Left colon (tissue), 2 donors: ENCODE measurements at regions not wholly inside any gene's neighbourhood (a gene's known extent, or its start where the extent isn't known, plus 50 kb on each side); places are given as distances from the start of the nearest gene placed in this dataset.

Source experiments
- ATAC-seq: fragments of 200-7000 bp; cut with Tn5 transposase; one replicate; pipeline ENCODE4 v1.9.1; 2020; ENCODE audit warnings: mild to moderate bottlenecking, moderate library complexity
- DNase-seq, 2 donors: peaks; one replicate each; pipeline ENCODE4 v3.0.0-alpha.2; 2020
- intact Hi-C, 2 donors: fragments of 100-400 bp; cut with DNase I in 1 of 2; cut with micrococcal nuclease in 1 of 2; formaldehyde crosslinking; loops; one replicate each; pipeline versions ENCODE4 v1.11.2 to v1.14.0; 2022; cut with DNase I, micrococcal nuclease
- donor health status: DM: no; HTN: no; CAD: no.
- donor health status: DM: yes; HTN: yes; CAD: no.

DNA sequence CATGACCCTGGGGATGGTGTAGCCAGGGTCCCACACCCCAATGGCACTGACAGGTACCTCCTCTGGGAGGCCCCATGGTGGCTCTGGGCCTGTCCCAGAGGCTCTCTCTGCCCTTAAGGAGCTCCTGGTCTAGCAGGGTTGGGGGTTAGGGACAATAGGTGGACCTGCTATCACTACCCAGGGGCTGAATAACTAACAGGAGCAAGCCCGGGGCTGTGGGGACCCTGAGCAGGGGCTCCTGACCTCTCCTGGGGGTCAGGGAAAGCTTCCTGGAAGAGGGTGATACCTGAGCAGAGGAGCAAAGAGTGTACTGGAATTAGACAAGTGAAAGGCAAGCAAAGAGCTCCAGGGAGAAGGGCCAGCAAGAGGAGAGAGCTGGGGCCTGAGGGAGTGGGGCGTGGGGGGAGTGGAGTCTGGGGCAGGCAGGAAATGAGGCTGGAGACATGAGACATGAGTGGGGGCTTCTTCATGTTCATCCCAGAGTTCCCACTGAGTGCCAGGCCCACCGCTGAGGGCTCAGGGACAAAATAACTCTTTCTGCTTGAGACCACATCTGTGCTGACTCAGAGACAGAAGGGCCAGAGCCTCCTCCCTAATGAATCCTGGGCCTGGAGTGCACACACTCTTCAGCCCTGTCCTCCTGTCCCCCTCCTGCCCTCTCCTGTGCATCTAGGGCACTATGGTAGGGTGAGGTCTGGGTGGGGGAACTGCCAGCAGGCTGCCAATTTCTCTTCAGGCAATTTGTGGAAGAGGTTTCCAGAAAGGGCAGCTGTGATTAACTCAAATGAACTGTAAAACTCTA is 517.6 kb downstream of the PTPRU start:
- DNase-seq (no peak), ATAC-seq (no peak)
- intact Hi-C loops, result no loop called here

DNA sequence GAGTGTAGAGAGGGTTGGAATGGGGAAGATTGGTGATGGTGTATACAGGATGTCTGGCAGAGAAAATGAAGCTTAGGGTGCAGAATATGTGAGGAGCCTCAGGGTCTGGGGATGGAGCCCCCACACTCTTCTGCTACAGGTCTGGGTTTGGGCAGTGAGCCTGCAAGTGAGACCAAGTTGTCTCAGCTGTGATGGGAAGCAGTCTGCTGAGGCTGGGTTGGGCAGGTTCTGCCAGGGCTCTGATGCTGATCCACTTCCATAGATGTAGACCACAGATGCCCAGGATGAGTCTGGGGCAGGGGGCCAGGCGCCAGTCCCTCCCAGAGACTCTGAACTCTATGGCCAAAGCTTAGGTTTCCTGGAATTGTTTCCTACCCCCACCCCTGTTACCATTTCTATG is 516.9 kb downstream of the PTPRU start:
- ATAC-seq (no peak), DNase-seq (no peak)

DNA sequence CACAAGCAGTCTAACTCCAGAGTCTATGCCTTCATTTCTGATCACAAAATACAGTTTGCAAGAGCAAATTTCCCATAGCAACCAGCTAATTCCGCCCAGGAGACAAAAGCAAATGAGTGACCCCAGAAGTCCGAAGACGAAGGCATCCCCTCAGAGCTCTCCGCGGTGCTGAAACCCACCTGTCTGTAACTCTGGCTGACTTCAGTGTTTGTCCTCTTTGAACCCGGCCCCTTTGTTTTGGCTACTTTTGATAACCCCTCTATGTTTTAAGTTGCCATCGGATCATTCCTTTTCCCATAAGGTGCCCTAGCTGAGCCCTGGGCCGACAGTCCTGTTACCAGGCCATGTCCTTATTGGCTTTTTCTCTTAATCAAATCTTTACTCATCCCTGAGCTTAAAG is 515.8 kb downstream of the PTPRU start:
- no peak for ATAC-seq
- DNase-seq, result no peak
- intact Hi-C loops, result no loop called here

More for the DNA sequence above, 516.9 kb downstream of the PTPRU start:
- intact Hi-C loops, result no loop called here

DNA sequence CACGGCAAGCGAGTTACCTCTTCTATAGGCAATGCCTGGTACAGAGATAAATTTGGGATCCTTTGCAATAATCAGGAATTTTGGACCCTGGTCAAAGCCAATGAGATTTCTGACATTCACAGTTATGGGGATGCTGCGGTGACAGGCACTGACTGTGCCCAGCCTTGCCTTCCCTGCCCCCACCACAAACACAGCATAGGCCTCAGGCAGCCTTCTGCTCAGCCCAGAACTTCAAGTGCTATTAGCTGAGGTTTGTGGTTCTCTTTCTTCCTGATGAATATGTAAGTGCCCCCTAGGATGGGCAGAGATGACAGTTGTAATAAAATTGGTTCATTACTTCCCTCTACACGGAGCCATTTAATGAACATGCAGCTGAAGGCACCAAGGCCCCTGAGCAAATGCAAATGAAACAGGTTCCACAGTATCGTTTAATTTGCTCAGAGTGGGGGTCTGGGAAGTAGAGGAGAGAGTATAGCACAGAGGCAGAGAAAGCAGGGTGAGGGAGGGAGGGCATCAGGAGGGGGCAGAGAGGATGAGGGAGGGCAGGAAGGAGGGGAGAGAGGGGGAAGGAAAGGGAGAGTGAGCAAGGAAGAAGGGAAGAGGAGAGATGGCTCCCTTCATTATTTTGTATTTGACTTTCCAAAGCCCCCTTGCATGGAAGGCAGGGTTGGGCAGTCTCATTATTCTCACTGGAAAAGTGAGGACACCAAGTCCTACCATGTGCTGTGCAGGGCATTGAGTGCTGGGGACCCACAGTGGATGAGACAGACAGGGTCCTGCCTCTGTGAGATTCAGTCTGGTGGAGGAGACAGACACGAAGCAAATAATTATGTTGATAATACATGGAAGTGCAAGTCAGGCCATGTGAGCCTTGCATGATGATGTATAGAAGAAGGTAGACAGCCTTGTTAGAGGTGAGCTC is 513.0 kb downstream of the PTPRU start:
- no peak for ATAC-seq
- intact Hi-C loops, result no loop called here
- no peak for DNase-seq

DNA sequence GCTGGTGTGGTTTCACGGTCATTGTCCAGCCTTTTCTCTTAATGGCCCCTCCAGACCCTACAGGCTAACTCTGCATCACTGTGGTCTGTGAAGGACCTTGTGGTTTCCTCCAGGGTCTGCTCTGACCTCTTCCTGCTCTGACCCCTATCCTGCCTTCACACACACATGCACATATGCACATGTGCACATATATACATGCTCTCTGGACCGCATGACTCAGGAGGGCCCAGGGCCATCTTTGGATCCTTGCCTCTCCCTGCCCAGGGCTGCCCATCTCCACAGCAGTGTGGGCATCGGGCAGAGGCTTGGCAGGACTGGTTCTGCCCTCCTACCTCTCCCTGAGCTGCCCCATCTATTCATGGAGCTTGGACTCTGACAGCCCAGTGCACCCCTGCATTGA is 510.9 kb downstream of the PTPRU start:
- no peak for DNase-seq
- ATAC-seq, result no peak
- intact Hi-C loops, result no loop called here

DNA sequence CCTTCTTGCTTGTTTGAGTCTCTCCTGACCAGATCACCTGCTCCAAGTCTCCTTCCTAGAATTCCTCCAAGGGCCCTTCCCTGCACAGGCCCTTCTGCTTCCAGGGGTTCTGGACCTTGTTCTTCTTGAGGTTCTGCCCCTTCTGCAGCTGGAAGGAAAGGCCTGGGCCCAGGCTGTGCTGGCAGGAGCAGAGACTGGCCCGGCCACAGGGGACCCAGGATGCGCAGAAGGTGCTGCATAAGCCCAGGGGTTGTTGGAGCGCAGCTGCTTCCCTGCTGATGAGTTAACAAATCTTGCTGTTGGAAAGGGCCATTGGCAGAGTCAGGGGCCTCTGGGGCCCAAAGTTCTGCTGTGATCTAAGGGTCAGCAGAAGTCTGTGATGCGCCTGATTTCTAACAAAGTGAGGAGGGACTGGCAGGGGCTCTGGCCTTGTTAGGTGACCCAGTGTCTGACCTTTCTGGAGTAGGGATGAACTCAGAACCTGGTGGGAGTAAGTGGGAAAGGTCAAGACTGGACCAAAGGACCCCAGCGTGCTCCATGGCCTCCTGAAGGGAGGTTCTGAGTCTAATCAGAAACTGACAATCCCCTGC is 509.8 kb downstream of the PTPRU start:
- ATAC-seq, result no peak
- DNase-seq, result no peak
- intact Hi-C loops, result no loop called here

DNA sequence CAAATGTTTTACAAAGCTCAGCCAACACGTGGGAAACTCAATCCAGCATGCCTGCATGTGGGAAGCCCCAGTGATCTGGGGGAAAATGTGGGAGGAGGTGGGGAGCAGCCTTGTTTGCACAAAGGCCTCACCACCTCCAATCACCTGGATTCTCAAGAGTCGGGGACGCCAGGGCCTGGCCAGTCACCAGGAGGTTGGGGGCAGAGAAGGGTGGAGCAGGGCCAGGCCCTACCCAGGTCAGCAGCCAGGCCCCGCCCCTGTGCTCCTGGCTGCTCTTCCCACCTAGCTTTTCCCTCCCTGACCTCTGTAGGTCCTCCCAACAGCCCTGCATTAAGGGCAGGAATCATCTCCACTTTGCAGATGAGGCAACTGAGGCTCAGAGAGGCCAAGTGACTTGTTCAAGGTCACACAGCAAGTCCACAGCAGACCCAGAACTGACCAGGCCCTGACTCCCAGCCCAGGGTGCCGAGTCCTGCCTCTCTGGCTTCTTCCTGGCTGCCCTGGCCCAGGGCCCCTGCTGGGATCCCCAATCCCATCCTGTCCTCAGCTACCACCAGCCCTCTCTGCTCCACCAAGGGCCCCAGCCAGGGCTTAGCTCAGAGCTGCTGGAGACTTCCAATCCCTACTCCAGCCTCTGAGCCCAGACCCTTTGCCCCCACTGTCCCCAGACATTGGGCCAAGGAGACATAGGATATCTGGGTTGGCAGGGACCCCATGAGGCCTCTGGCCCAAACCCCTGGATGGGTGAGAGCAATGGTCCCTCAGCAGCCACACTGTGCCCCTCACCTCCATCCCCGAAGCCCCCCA is 508.6 kb downstream of the PTPRU start:
- intact Hi-C loops, result no loop called here
- no peak for ATAC-seq

DNA sequence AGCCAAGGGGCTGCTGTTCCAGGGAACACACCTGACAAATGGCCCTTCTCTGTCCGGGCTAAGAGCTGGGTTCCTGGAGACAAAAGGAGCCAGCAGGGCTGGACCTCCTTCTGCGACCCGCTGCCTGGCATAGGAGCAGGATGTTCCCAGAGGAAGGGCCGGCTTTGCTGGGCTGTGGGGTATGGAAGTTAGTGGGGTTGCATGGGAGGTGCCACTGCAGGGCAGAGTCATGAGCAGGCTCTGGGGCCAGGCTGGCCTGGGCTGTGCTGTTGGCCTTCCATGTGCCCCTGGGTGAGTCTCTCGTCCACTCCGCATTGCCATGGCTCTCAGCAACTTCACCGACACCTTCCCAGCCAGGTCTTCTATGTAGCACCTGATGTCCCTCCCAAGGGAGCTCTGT is 507.6 kb downstream of the PTPRU start:
- DNase-seq (no peak), ATAC-seq (no peak)
- intact Hi-C loops, result no loop called here

More for the DNA sequence above, 508.6 kb downstream of the PTPRU start:
- DNase-seq, result no peak

DNA sequence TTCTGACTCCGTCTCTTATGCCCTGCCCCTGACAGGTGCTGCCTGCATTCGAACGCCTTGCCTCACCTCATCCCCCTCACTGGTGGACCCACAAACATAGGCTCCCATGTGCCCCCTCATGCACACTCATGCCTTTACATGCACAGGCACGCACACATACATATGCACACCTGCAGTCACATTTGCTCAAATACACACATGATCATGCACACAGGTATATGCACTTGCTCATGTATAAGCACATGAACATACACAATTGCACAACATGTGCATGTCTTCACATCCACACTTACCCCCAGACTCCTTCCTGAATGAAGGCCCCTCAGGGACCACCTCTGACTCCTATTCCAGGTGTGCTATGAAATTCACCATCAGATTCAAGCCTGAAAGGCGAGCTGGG is 506.9 kb downstream of the PTPRU start:
- DNase-seq, result no peak

DNA sequence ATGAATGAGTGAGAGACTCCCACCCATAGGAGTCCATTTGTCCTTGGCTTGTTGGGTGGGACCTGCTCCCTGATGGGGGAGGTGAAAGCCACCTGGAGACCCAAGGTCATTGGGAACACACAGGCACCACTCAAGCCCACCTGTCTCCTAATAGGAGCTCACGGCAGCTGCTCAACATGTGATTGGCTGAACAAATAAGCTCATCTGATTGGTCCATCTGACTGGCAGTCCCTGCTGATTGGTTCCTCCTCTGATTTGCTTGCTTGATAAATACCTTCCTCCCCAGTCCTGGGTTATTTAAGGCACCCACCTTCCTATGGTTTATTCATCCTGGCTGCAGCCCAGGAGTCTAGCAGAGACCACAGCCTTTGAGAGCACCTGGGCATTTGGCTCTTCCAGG is 502.9 kb downstream of the PTPRU start:
- ATAC-seq (no peak), DNase-seq (no peak)
- intact Hi-C loops, result no loop called here

More for the DNA sequence above, 506.9 kb downstream of the PTPRU start:
- ATAC-seq, result no peak
- intact Hi-C loops, result no loop called here

DNA sequence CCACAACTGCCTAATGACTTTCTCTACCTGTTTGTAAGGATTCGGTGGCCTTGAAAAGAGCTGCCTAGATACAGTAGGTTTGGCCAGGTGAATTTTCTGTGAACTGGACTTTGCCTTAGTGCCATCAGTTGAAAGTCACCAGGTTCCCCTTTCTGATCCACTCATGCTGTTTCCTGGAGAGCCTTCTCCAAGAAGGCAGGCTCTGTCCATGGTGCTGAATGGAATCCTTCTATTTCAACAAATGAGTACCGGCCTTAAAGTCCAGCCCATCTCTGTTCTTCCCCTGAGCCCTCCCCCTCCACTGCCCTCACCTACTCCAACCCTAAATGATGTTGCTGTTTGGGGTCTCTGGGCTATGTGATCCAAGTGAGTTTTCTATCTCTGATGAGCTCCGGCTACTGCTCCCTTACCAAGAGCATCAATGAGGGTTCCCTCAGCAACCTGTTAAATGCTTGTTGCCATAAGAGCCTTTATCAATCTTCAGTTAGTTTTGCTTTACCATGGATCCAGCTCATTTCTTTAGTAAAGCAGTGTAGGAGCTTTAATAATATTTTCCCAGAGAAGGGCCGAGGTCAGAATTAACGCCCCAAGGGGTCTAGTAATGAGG is 500.4 kb downstream of the PTPRU start:
- intact Hi-C loops, result no loop called here
- ATAC-seq (no peak), DNase-seq (peak in 1 of 2 donors; percentile 33)

DNA sequence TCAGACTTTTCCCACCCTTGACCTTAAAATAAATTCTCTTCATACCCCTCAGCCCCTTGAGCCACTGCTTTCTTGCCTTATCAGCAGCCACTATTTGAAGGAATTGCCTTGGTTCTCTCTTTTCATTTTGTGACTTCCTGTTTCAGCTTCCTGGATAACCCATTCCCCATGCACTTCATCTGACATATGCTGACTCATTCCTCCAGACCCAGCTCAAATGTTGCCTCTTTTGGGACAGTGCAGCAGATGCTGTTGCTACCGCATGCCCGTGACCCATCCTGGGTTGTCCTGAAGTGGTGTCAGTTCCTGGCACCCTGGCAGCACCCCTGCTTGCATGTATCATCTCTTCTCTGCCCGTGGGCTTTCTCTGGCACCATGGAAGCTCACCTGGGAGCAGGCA is 496.1 kb downstream of the PTPRU start:
- ATAC-seq, result no peak
- DNase-seq, result no peak
- intact Hi-C loops, result no loop called here

DNA sequence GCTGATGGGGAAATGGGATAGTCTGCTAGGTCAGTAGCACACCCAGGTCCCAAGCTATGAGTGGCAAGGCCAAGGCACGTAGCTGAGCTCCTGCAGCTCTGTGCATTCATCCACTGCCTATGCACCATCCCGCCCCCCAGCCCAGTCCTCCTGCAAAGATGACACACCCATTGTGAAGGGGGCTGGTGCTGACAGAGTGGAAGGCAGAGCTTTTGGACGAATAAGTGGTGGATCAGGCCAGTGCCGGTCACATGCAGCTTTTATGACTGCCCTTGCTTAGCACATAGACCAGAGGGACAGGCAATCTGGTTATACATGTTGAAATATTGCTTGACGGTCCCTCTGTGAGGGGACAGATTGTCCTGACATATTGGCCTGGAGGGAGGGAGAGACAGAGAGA is 494.3 kb downstream of the PTPRU start:
- no peak for DNase-seq
- intact Hi-C loops, result no loop called here
- ATAC-seq, result no peak

DNA sequence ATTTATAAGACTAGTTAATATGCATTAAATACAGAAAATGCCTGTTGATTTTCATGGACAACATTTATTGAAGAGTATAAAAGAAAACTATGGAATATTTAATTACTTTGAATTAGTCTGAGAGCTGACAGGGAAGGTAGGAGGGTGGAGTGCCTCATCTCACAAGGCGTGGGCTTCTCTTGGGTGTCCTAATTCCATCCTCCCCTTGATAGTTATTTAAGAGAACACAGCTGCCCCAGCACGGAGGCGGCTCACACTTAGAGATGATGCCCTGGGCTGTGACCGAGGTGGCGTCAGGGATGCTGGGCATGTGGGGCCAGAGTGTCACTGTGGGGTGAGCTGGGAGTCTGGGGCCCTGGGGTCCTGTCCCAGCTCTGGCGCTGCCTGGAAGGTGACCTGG is 493.0 kb downstream of the PTPRU start:
- DNase-seq (no peak), ATAC-seq (no peak)
- intact Hi-C loops, result no loop called here

DNA sequence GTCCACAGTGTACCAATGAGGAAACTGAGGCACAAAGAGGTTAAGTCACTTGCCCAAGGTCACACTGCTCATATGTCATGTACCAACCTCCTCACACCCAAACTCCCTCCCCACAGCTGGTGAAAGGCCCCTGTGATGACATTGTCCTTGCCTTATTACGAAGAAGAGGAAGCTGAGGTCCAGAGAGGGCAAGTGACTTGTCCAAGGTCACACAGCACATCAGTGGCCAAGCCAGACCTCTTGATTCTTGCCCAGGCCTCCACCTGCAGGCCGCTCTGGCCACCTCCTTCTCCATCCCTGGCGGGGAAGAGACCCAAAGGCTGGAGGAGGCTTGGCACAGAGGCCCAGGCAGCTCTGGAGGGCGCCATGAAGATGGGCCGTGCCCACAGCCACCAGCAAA is 492.4 kb downstream of the PTPRU start:
- ATAC-seq (no peak), DNase-seq (no peak)
- intact Hi-C loops, result no loop called here

DNA sequence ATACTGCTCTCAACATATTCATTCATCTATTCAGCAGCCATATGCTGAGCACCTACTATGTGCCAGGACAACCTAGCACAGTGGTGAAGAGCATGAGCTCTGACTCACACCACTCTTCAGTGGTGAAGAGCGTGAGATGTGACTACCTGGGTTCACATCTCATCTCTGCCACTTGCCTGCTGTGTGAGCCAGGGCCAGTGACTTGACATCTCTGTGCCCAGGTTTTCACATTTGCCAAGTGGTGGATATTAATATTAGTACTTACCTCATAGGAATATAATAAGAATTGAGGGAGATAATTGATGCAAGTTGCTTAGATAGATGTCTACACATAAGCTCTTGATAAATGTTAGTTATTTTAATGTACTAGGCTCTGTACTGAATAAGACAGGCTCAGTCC is 488.9 kb downstream of the PTPRU start:
- ATAC-seq, result no peak
- DNase-seq, result no peak
- intact Hi-C loops, result no loop called here

DNA sequence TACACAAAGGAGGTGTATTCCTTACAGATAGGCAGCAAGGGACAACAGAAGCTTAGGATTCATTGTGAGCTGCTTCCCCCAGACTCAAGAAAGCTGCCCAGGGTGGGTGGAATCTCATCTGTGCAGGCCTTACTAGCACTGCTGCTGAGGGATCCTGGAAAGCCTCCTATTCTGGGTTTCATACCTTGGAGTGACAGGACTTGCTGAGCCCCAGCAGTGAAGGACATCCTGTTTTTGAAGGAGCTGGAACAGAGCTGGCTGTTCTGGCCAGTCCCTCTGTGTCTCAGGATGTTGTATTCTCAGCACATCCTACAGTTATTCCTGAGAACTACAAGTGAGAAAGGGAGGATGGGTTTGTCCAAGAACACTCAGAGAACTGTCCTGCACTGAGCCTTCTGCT is 486.3 kb downstream of the PTPRU start:
- intact Hi-C loops, result no loop called here
- no peak for DNase-seq
- ATAC-seq, result no peak

DNA sequence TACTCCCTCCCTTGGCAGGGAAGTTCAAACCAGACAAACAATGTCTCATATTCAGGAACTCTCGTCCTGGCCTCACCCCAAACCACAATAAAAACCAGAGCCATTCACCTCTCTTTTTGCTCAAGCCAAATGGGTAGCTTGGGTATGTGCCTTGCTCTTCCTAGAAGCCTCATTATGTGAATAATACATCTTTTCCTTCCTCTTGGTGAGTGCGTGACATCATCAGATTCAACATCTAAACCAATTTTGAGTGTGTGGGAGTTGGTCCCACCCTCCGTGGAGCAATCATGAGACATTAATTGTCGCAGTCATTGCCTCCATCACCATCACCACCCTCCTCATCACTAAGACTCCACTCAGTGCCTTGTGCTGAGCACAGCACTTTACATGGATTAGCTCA is 482.9 kb downstream of the PTPRU start:
- intact Hi-C loops, result no loop called here
- no peak for ATAC-seq

DNA sequence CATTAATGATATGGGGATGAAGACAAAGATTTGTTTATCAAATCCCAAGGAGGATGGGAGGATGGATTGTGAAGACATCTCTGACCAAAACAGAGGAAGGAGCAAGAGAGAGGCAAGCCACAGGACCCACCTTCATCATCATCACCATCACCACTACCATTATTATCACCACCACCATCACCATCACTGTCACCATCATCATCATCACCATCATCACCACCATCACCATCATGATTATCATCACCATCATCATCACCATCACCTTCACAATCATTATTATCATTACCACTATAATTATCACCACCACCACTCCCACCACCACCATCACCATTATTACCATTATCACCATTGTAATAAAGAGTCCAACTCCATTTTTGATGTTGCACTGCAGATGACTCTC is 482.5 kb downstream of the PTPRU start:
- intact Hi-C loops, result no loop called here
- ATAC-seq (no peak), DNase-seq (no peak)

More for the DNA sequence above, 482.9 kb downstream of the PTPRU start:
- no peak for DNase-seq
